ENCODE measurements at regions not wholly inside any gene's neighbourhood (a gene's known extent, or its start where the extent isn't known, plus 50 kb on each side); places are given as distances from the start of the nearest gene placed in this dataset.

GRCh38 chr13:40863723-40864122 lies 74.3 kb downstream of the SLC25A15 start:
- TF ChIP-seq POLR2A (IDR thresholded peaks at IDR 0.05) (no peak), CTCF (IDR thresholded peaks at IDR 0.05) (no peak)
- Histone ChIP-seq H3K27me3 (no peaks in the 10 kb centered on the region), H3K36me3 (replicated peaks in 1 of 2; ENCODE audit: insufficient read depth in 1 of 2, low read depth in 2 of 2) (no peaks in the 10 kb centered on the region), H3K27ac (no peak overlapping the region), H3K4me1 (no peaks in the 10 kb centered on the region), H3K4me3 (no peak overlapping the region), H3K9me3 (no peaks in the 10 kb centered on the region)
- ATAC-seq = no peak
- DNase-seq = no peak
- 69 to 79% methylated on average over 4 of the region's 4 CpGs for WGBS, 2 donors
- intact Hi-C loops (cut with DNase I) = no loop called here

GRCh38 chr13:40874138-40874779 lies 84.8 kb downstream of the SLC25A15 start:
- no peaks in the 10 kb centered on the region for H3K27me3 ChIP-seq
- H3K4me1 ChIP-seq = no peaks in the 10 kb centered on the region
- H3K27ac ChIP-seq = no peak overlapping the region
- 90 to 97% methylated on average over 5 of the region's 5 CpGs for WGBS, 2 donors
- H3K9me3 ChIP-seq = peaks cover 0 to 52% (median 0%) of the 10 kb centered on the region in 3 donors
- ATAC-seq = no peak
- no peak for TF ChIP-seq POLR2A (IDR thresholded peaks at IDR 0.05)
- no peak for TF ChIP-seq CTCF (IDR thresholded peaks at IDR 0.05)
- no peak overlapping the region for H3K4me3 ChIP-seq
- DNase-seq = no peak
- intact Hi-C loops (cut with DNase I) = no loop called here
- H3K36me3 ChIP-seq (replicated peaks in 1 of 2; ENCODE audit: insufficient read depth in 1 of 2, low read depth in 2 of 2) = peaks cover 0 to 4% of the 10 kb centered on the region in 2 donors

- no peak for ATAC-seq
- peaks cover 0 to 52% (median 0%) of the 10 kb centered on the region in 3 donors for H3K9me3 ChIP-seq
- H3K27ac ChIP-seq = no peak overlapping the region
- WGBS, 2 donors = 94 to 98% methylated on average over 4 of the region's 4 CpGs
- H3K4me3 ChIP-seq = no peak overlapping the region
- TF ChIP-seq POLR2A (IDR thresholded peaks at IDR 0.05) (no peak), CTCF (IDR thresholded peaks at IDR 0.05) (no peak)
- H3K4me1 ChIP-seq = no peaks in the 10 kb centered on the region
- intact Hi-C loops (cut with DNase I) = no loop called here
- no peaks in the 10 kb centered on the region for H3K27me3 ChIP-seq
- no peak for DNase-seq
- peaks cover 0 to 4% of the 10 kb centered on the region in 2 donors for H3K36me3 ChIP-seq (replicated peaks in 1 of 2; ENCODE audit: insufficient read depth in 1 of 2, low read depth in 2 of 2)
Observed at GRCh38 chr13:40875044-40875443, 85.6 kb downstream of the SLC25A15 start.

- no peak for DNase-seq
- 90 to 95% methylated on average over 6 of the region's 6 CpGs for WGBS, 2 donors
- Histone ChIP-seq H3K4me1 (no peaks in the 10 kb centered on the region), H3K4me3 (no peak overlapping the region), H3K27me3 (no peaks in the 10 kb centered on the region), H3K9me3 (peaks cover 0 to 52% (median 0%) of the 10 kb centered on the region in 3 donors), H3K27ac (no peak overlapping the region), H3K36me3 (replicated peaks in 1 of 2; ENCODE audit: insufficient read depth in 1 of 2, low read depth in 2 of 2) (peaks cover 0 to 4% of the 10 kb centered on the region in 2 donors)
- ATAC-seq = no peak
- no peak for TF ChIP-seq CTCF (IDR thresholded peaks at IDR 0.05)
- TF ChIP-seq POLR2A (IDR thresholded peaks at IDR 0.05) = no peak
- intact Hi-C loops (cut with DNase I) = no loop called here
Observed at GRCh38 chr13:40875583-40875982, 86.2 kb downstream of the SLC25A15 start.

Measured in body of pancreas (tissue), 4 donors.